ENCODE measurements at regions not wholly inside any gene's neighbourhood (a gene's known extent, or its start where the extent isn't known, plus 50 kb on each side); places are given as distances from the start of the nearest gene placed in this dataset.

GRCh38 chr10:120132811-120133210 is 240.3 kb downstream of the SEC23IP start:
- H3K27me3 ChIP-seq (ENCODE audit: control insufficient read depth, insufficient read depth, low read length), result no peaks in the 10 kb centered on the region
- no TSS peak for BruUV-seq (replicated peaks)
- H3K4me1 ChIP-seq (ENCODE audit: control insufficient read depth, insufficient read depth, low read length), result no peaks in the 10 kb centered on the region
- H3K9me3 ChIP-seq (ENCODE audit: control insufficient read depth, insufficient read depth, low read depth, low read length), result no peaks in the 10 kb centered on the region
- CTCF ChIA-PET, result no interaction called here
- no peak for TF ChIP-seq CTCF (IDR thresholded peaks at IDR 0.05)
- no peak for TF ChIP-seq TCF7L2 (IDR thresholded peaks at IDR 0.05; ENCODE audit: low read depth, low read length)
- TF ChIP-seq POLR2AphosphoS5 (IDR thresholded peaks at IDR 0.05; ENCODE audit: low read depth, low read length), result no peak
- TF ChIP-seq REST (IDR thresholded peaks at IDR 0.05; ENCODE audit: insufficient read depth in 1 of 2, low read depth in 2 of 2, low read length in 1 of 2), result no peak
- no peak for TF ChIP-seq SIN3A (IDR thresholded peaks at IDR 0.05; ENCODE audit: borderline replicate concordance, insufficient read depth, low read depth, low read length)
- ATAC-seq (no peak), DNase-seq (ENCODE audit: low read depth, low spot score) (no peak)
- intact Hi-C loops (cut with micrococcal nuclease; ENCODE audit: unreplicated experiment) (no loop called here), in situ Hi-C loops (cut with HindIII; ENCODE audit: low pct_unique_long_range_greater_than_20kb, low sequenced_read_pairs) (no loop called here)
- POLR2A ChIA-PET, result no interaction called here
- H3K27ac ChIP-seq (ENCODE audit: low read length), result no peak overlapping the region
- H3K36me3 ChIP-seq (ENCODE audit: control insufficient read depth, insufficient read depth, low read length), result no peaks in the 10 kb centered on the region
- no peak overlapping the region for H3K4me3 ChIP-seq (ENCODE audit: low read depth in 2 of 2, low read length in 2 of 2)

GRCh38 chr10:120138689-120139088 is 246.2 kb downstream of the SEC23IP start:
- no peak overlapping the region for H3K4me3 ChIP-seq (ENCODE audit: low read depth in 2 of 2, low read length in 2 of 2)
- POLR2A ChIA-PET, result no interaction called here

More at GRCh38 chr10:120138689-120139088, 246.2 kb downstream of the SEC23IP start:
- no TSS peak for BruUV-seq (replicated peaks)
- TF ChIP-seq REST (IDR thresholded peaks at IDR 0.05; ENCODE audit: insufficient read depth in 1 of 2, low read depth in 2 of 2, low read length in 1 of 2) (no peak), SIN3A (IDR thresholded peaks at IDR 0.05; ENCODE audit: borderline replicate concordance, insufficient read depth, low read depth, low read length) (no peak), CTCF (IDR thresholded peaks at IDR 0.05) (no peak), POLR2AphosphoS5 (IDR thresholded peaks at IDR 0.05; ENCODE audit: low read depth, low read length) (no peak), TCF7L2 (IDR thresholded peaks at IDR 0.05; ENCODE audit: low read depth, low read length) (no peak)
- Histone ChIP-seq H3K9me3 (ENCODE audit: control insufficient read depth, insufficient read depth, low read depth, low read length) (no peaks in the 10 kb centered on the region), H3K4me1 (ENCODE audit: control insufficient read depth, insufficient read depth, low read length) (no peaks in the 10 kb centered on the region), H3K27me3 (ENCODE audit: control insufficient read depth, insufficient read depth, low read length) (0 out of 2 replicates have a peak, but pooled peaks cover 2% of the 10 kb centered on the region), H3K27ac (ENCODE audit: low read length) (no peak overlapping the region), H3K36me3 (ENCODE audit: control insufficient read depth, insufficient read depth, low read length) (no peaks in the 10 kb centered on the region)
- ATAC-seq (no peak), DNase-seq (ENCODE audit: low read depth, low spot score) (no peak)
- CTCF ChIA-PET, result no interaction called here
- intact Hi-C loops (cut with micrococcal nuclease; ENCODE audit: unreplicated experiment) (no loop called here), in situ Hi-C loops (cut with HindIII; ENCODE audit: low pct_unique_long_range_greater_than_20kb, low sequenced_read_pairs) (no loop called here)
